GM21447 (cell line): ENCODE measurements at regions not wholly inside any gene's neighbourhood (a gene's known extent, or its start where the extent isn't known, plus 50 kb on each side); places are given as distances from the start of the nearest gene placed in this dataset.
"Not testable (repeated sequence)": the region's sequence is repeated elsewhere in the genome, so short reads cannot be mapped to it uniquely, and the experiment has no call there.

Experiments
- ATAC-seq: cut with Tn5 transposase; IDR thresholded peaks from one replicate; pipeline ENCODE4 v1.9.1; 2021; ENCODE audit not compliant: unreplicated experiment

- no peak for ATAC-seq
These were observed 56.3 kb downstream of the SOX14 start for GRCh38 chr3:137820366-137820765.

- no peak for ATAC-seq
These were observed 71.0 kb downstream of the SOX14 start for GRCh38 chr3:137835096-137835495.

GRCh38 chr3:137845194-137845593 is 81.1 kb downstream of the SOX14 start:
- no peak for ATAC-seq

- ATAC-seq = no peak
These were observed 81.6 kb downstream of the SOX14 start for GRCh38 chr3:137845666-137846065.

DNA sequence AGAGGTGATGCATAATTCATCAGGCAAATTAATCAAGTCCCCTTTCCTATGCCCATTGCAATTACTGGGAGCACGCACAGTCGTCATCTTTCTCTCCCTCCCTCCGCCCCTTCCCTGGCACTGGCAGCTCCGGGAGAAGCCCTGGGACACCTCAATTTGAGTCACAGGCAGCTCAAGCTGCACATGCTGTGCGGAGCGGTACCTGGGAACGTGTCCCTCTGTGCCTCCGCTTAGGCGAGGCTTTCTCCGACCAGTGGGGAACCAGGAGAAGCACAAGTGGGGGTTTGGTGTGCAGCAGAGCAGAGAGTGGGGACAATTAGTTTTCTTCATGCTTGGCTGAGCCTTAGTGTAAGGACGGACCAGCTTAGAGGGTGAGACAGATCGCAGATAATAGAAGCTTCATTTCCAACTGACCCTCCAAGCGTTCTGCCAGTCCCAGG is 88.3 kb downstream of the SOX14 start:
- ATAC-seq = no peak

DNA sequence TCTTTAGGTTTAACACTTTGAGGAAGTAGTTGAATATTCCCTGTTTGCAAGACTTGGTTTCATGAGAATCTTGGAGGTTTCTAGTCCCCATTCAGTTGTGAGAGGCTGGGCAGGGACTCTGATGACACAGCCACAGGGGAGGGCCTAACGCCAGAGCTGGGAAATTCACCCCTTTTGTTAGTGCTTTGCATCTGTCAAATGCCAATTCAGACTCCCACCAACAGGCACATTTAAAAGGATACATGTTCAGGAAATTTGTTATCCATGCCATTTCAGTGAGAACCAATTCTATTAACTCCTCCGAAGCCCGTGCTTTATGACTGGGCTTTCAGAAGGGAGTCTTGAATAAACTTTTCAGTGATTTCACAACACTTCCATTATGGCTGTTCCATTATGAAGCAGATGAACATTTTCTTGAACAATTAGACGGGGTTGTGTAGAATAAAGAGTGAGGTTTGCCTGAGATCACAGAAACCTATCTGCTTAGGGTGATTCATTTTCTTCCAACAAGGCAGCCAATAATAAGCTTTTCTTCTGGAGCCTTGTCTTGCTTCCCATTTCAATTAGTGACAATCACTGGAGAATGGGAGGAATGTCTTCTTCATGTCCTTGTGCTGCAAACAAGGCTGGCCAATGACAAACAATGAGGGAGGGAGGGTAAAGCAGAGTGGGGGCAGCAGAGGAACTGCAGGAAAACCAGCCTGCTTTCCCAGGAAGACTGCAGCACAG is 90.6 kb downstream of the SOX14 start:
- no peak for ATAC-seq

- ATAC-seq = no peak
These were observed 101.9 kb downstream of the SOX14 start for GRCh38 chr3:137866001-137866400.

GRCh38 chr3:137866933-137867332 is 102.8 kb downstream of the SOX14 start:
- no peak for ATAC-seq

DNA sequence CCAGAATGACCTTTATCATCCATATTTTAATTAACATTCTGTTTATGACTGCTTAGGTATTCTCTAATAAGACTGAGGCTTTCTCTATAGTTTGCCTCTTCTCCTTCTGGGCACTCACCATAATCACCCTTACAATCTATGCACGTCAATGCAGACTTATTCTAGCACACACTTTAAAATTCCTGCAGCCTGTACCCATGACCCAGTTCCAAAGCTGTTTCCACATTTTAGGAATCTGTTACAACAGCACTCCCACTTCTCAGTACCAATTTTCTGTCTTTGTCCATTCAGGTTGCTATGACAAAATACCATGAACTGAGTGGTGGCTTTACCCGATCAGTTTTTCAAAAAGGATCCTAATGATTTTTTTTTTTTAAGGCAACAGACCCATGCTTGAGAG is 103.5 kb downstream of the SOX14 start:
- ATAC-seq = no peak

DNA sequence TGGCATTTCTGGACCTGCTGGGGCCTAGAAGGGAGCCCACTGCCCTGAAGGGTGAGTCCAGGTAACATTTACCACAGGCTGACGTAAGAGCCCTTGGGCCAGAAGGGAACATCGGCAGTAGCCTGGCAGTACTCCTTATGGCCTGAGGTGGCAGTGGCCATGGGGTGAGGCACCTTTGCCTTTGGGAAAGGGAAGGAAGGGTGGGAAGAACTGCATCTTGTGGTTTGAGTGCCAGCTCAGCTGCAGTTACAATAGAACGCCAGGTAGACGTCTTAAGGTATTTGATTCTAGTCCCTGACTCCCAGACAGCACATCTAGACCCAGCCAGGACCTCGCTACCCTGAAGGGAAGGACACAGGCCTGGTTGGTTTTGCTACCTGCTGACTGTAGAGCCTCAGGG is 104.9 kb downstream of the SOX14 start:
- no peak for ATAC-seq

DNA sequence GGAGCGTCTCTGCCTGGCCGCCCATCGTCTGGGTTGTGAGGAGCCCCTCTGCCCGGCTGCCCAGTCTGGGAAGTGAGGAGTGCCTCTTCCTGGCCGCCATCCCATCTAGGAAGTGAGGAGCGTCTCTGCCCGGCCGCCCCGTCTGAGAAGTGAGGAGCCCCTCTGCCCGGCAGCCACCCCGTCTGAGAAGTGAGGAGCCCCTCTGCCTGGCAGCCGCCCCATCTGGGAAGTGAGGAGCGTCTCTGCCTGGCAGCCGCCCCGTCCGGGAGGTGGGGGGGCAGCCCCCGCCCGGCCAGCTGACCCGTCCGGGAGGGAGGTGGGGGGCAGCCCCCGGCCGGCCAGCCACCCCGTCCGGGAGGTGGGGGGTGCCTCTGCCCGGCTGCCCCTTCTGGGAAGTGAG is 108.5 kb downstream of the SOX14 start:
- ATAC-seq = not testable (repeated sequence)

GRCh38 chr3:137896842-137897241 is 113.1 kb upstream of the CLDN18 start:
- ATAC-seq = not testable (repeated sequence)

DNA sequence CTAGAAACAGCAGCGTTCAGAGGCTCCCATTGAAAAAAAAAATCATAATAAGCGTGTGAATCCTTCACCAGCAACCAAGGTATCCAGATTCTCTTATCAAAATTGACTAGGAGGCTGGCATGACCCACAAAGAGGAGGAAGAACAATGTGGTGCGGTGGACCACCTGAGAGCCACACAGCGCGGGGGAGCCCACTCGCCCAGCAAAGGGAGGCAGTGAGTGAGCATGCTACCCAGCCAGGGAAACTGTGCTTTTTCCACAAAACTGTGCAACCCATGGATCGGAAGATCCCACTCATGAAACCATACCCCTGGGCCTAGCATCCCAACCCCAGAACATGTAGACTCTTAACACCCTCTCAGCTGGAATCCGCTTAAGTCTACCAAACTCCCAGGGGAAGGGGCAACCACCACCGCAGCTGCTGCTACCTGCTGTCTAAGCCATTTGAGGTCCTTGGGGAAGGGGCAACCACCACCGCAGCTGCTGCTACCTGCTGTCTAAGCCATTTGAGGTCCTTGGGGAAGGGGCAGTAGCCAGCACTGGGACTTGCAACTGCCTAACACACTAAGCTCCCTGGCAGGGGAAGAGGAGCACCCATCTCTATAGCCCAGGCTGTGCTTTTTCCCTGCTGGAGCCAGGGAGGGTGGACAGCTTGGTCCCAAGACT is 102.8 kb upstream of the CLDN18 start:
- no peak for ATAC-seq

DNA sequence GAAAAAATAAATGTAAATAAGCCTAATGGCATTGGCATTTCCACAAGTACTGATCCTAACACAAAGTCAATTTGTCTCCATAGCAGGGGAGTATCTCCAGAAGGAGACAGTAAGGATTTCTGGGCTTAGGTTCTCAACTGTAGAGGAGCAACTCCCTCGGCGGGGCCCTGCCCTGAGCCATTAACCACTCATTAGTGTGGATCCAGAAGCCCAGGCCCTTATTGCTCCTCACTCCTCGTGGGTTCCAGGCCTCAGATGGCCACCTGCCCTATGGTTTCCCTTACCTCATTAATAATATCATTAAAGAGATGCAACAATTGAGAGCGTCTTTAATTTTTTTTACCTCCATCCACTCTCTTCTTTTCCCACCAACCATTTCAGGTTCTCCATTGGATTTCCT is 85.3 kb upstream of the CLDN18 start:
- ATAC-seq = no peak

DNA sequence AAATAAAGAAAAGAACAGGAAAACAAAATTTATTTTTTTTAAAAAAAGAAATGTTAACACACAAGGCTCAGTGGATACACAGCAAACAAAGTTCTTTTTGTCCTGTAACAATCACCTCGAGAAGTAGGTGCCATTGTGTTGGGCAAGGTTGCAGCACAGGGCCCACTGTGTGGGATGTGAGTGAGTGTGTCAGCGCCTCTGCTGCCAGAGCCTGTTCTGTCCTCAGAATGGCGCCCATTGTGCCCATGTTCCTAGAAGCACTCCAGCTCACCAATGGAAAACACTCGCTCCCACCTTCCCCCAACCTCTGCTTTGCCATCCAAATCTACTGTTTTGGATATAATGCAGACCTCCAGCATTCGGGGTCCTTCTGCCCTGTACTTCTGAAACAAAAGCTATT is 84.9 kb upstream of the CLDN18 start:
- no peak for ATAC-seq

- ATAC-seq = no peak
These were observed 83.0 kb upstream of the CLDN18 start for GRCh38 chr3:137926991-137927390.

GRCh38 chr3:137930976-137931375 is 79.0 kb upstream of the CLDN18 start:
- no peak for ATAC-seq

- ATAC-seq = no peak
These were observed 71.1 kb upstream of the CLDN18 start for GRCh38 chr3:137938876-137939275.

DNA sequence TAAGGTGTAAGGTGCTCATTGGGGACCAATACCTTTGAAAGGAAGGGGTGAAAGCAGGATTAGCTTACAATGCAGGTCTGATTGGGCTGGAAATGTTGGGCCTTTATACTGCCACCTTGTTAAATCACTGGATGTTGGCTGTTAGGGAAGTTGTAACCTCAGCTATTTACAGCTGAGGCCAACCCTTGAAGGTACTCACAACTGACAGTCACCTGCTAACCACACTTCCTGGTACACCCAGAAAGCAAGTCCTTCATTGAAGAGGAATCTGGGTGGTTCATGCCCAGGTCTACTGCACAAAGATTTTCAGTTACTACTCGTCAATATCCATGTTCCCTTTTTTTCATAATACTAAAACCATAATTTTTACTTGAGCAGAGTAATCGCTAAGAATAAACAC is 65.4 kb upstream of the CLDN18 start:
- no peak for ATAC-seq

DNA sequence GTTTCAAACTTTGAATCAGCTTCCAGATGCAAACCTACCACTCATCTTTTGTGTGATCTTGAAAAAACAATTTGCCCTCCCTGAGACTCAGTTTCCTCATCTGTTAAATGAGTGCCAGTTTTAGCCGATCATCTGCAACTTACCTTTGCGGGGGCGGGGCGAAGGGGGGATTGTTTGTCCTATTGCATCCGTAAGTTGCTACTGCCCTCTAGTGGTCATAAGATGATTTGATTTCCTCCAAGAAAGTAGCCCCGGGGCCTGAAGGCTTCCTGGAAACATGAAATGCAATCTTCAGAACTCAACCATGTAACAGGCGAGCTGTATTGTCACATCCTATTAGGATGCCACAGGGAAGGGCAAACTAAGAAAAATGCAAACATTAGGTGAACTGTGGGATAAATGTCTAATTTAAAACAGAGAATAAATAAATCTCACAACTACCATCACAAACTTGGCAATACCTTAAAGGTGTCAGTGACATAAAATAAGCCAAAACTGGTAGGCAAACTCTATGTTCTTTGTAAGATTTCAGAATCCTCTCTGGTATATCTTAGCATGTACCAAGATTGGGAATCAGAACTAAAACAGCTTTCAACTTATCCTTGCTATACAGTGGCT is 63.5 kb upstream of the CLDN18 start:
- peak; percentile 75 for ATAC-seq

GRCh38 chr3:137947117-137947516 is 62.8 kb upstream of the CLDN18 start:
- no peak for ATAC-seq

- ATAC-seq = no peak
These were observed 61.4 kb upstream of the CLDN18 start for GRCh38 chr3:137948400-137949072.
